HCT116 (cell line): ENCODE measurements at regions not wholly inside any gene's neighbourhood (a gene's known extent, or its start where the extent isn't known, plus 50 kb on each side); places are given as distances from the start of the nearest gene placed in this dataset.

ENCODE experiments used
- ATAC-seq: fragments of 200-7000 bp; cut with Tn5 transposase; 2 replicates; pipeline ENCODE4 v1.9.1; 2020; ENCODE audit warnings: mild to moderate bottlenecking, moderate library complexity
- BruUV-seq: library from RNA; stranded (reverse); fragments of 400-500 nt; replicated peaks from 2 replicates; lab custom pipeline; 2021; lab: Mats Ljungman, UMichigan
- CTCF ChIA-PET: fragments of 300-600 bp; sonication (Branson Sonifier 250); formaldehyde crosslinking; loops from one replicate; lab custom pipeline; 2021; ENCODE audit warnings: antibody characterized with exemption; lab: Charles Lee
- POLR2A ChIA-PET: fragments of 300-600, 350-600 bp; sonication (Branson Sonifier 250); formaldehyde crosslinking; loops from one replicate; lab custom pipeline; 2021; ENCODE audit warnings: antibody characterized with exemption; lab: Charles Lee
- RAD21 ChIA-PET, 2 experiments: fragments of 300-600 bp; sonication (Branson Sonifier 250); formaldehyde crosslinking; loops; one replicate each; lab custom pipeline; 2023; ENCODE audit warnings: low total read pairs in 2 of 2; ENCODE audit not compliant: uncharacterized antibody in 2 of 2, unreplicated experiment in 2 of 2, low non-redundant PET in 1 of 2; lab: Charles Lee
- DNase-seq: peaks from one replicate; pipeline ENCODE4 v3.0.0-alpha.2; 2010; ENCODE audit warnings: low read depth, low spot score
- H2AFZ ChIP-seq: fragments of 200-600 bp; shearing (Covaris generic), sonication (generic); 2 replicates; pipeline ENCODE4 v1.6.1; 2017; ENCODE audit warnings: low read depth, mixed run types, mixed read lengths, antibody characterized with exemption, low read length; ENCODE audit not compliant: poor library complexity, severe bottlenecking
- H3K27ac ChIP-seq: 2 replicates; pipeline ENCODE4 v1.5.1; 2012; ENCODE audit warnings: low read depth, low read length
- H3K27me3 ChIP-seq: fragments of 200-600 bp; sonication (generic); 2 replicates; pipeline ENCODE4 v1.6.1; 2016; ENCODE audit warnings: mixed run types, low read length, mixed read lengths; ENCODE audit not compliant: insufficient read depth
- H3K36me3 ChIP-seq, 2 experiments: fragments of 200-500 bp in 1 of 2; fragments of 200-600 bp in 1 of 2; sonication (Bioruptor generic) in 1 of 2; sonication (generic) in 1 of 2; 2 replicates each; pipeline versions ENCODE4 v1.5.1 to v1.6.1; 2014 to 2016; ENCODE audit warnings: low read length in 2 of 2, inconsistent platforms in 1 of 2, mixed read lengths in 1 of 2, mixed run types in 1 of 2; ENCODE audit not compliant: insufficient read depth in 2 of 2, control insufficient read depth in 1 of 2
- H3K4me1 ChIP-seq, 2 experiments: fragments of 200-600 bp in 1 of 2; sonication (generic) in 1 of 2; 2 replicates each; pipeline versions ENCODE4 v1.5.1 to v1.6.1; 2012 to 2017; ENCODE audit warnings: low read length in 2 of 2, inconsistent platforms in 1 of 2, mild to moderate bottlenecking in 1 of 2, mixed read lengths in 1 of 2, mixed run types in 1 of 2, moderate library complexity in 1 of 2; ENCODE audit not compliant: insufficient read depth in 2 of 2, control insufficient read depth in 1 of 2
- H3K4me2 ChIP-seq: fragments of 200-600 bp; sonication (generic); 2 replicates; pipeline ENCODE4 v1.6.1; 2017; ENCODE audit warnings: mixed run types, low read length, mixed read lengths
- H3K4me3 ChIP-seq, 2 experiments: fragments of 200-600 bp in 1 of 2; sonication (generic) in 1 of 2; replicated peaks in 1 of 2; 2 replicates each; pipeline ENCODE4 v1.5.1; 2011 to 2016; ENCODE audit warnings: low read length in 2 of 2, control low read depth in 1 of 2, low read depth in 1 of 2, mild to moderate bottlenecking in 1 of 2, mixed read lengths in 1 of 2, mixed run types in 1 of 2
- H3K79me2 ChIP-seq: fragments of 200-600 bp; sonication (generic); 2 replicates; pipeline ENCODE4 v1.6.1; 2017; ENCODE audit warnings: mild to moderate bottlenecking, mixed run types, low read length, moderate library complexity, mixed read lengths; ENCODE audit not compliant: insufficient read depth
- H3K9ac ChIP-seq: fragments of 200-600 bp; sonication (generic); 2 replicates; pipeline ENCODE4 v1.6.1; 2016; ENCODE audit warnings: low read length, mixed read lengths
- H3K9me2 ChIP-seq: fragments of 200-600 bp; sonication (generic), shearing (Covaris generic); 2 replicates; pipeline ENCODE4 v1.6.1; 2017; ENCODE audit warnings: mixed run types, mild to moderate bottlenecking, moderate library complexity; ENCODE audit not compliant: insufficient read depth
- H3K9me3 ChIP-seq, 2 experiments: fragments of 200-500 bp in 1 of 2; fragments of 200-600 bp in 1 of 2; sonication (Bioruptor generic) in 1 of 2; sonication (generic) in 1 of 2; 2 replicates each; pipeline ENCODE4 v1.6.1; 2014 to 2017; ENCODE audit warnings: low read length in 2 of 2, mixed read lengths in 2 of 2, inconsistent platforms in 1 of 2, low read depth in 1 of 2, mild to moderate bottlenecking in 1 of 2, mixed run types in 1 of 2, moderate library complexity in 1 of 2; ENCODE audit not compliant: control insufficient read depth in 1 of 2, insufficient read depth in 1 of 2
- H4K20me1 ChIP-seq: fragments of 200-600 bp; sonication (generic), shearing (Covaris generic); 2 replicates; pipeline ENCODE4 v1.6.1; 2017; ENCODE audit warnings: mixed run types, mild to moderate bottlenecking, moderate library complexity; ENCODE audit not compliant: insufficient read depth
- CEBPB ChIP-seq: IDR thresholded peaks from 2 replicates; pipeline ENCODE4 v1.6.1; 2012; ENCODE audit warnings: low read depth
- CTCF ChIP-seq, 3 experiments: fragments of 200-600 bp in 1 of 3; sonication (generic) in 1 of 3; IDR thresholded peaks in 2 of 3; conservative IDR thresholded peaks in 1 of 3; 2 replicates each; pipeline ENCODE4 v1.5.1; 2012 to 2017; ENCODE audit warnings: low read depth in 2 of 3, low read length in 2 of 3, antibody characterized with exemption in 1 of 3, borderline replicate concordance in 1 of 3, control low read depth in 1 of 3, mild to moderate bottlenecking in 1 of 3, mixed read lengths in 1 of 3, mixed run types in 1 of 3, moderate library complexity in 1 of 3; ENCODE audit not compliant: insufficient read depth in 1 of 3
- EGR1 ChIP-seq: IDR thresholded peaks from 2 replicates; pipeline ENCODE4 v1.6.1; 2012; ENCODE audit warnings: low read depth
- EZH2 ChIP-seq: fragments of 200-600 bp; sonication (generic); IDR thresholded peaks from 2 replicates; pipeline ENCODE4 v1.6.1; 2017; ENCODE audit warnings: antibody characterized with exemption, mixed run types
- JUND ChIP-seq: IDR thresholded peaks from 2 replicates; pipeline ENCODE4 v1.6.1; 2012
- POLR2A ChIP-seq: IDR thresholded peaks from 2 replicates; pipeline ENCODE4 v1.7.0; 2011; ENCODE audit warnings: borderline replicate concordance; ENCODE audit not compliant: insufficient read depth, insufficient read length; ENCODE audit errors: extremely low read depth
- POLR2AphosphoS5 ChIP-seq: IDR thresholded peaks from 2 replicates; pipeline ENCODE4 v1.6.1; 2011; ENCODE audit warnings: mild to moderate bottlenecking, low read depth, low read length, moderate library complexity
- RAD21 ChIP-seq: IDR thresholded peaks from 2 replicates; pipeline ENCODE4 v1.6.1; 2012; ENCODE audit warnings: low read depth, mild to moderate bottlenecking
- REST ChIP-seq: IDR thresholded peaks from 2 replicates; pipeline ENCODE4 v1.6.1; 2012; ENCODE audit warnings: low read depth
- SIN3A ChIP-seq: IDR thresholded peaks from 2 replicates; pipeline ENCODE4 v1.6.1; 2012; ENCODE audit warnings: low read depth
- YY1 ChIP-seq: IDR thresholded peaks from 2 replicates; pipeline ENCODE4 v1.6.1; 2011; ENCODE audit warnings: low read length, low read depth, moderate library complexity, mild to moderate bottlenecking; ENCODE audit not compliant: insufficient replicate concordance; ENCODE audit errors: extremely low read depth
- ZNF274 ChIP-seq: fragments of 200-500 bp; sonication (Bioruptor generic); IDR thresholded peaks from 2 replicates; pipeline ENCODE4 v1.6.1; 2014; ENCODE audit warnings: mild to moderate bottlenecking, low read depth, low read length, inconsistent platforms
- intact Hi-C: fragments of 100-400 bp; cut with micrococcal nuclease; formaldehyde crosslinking; loops from 2 replicates; pipeline ENCODE4 v1.10.0; 2022

GRCh38 chr6:103085801-103086200 is 1692.3 kb downstream of the GRIK2 start:
- Histone ChIP-seq H3K79me2 (no peaks in the 10 kb centered on the region), H4K20me1 (no peaks in the 10 kb centered on the region), H3K4me3 (no peak overlapping the region)
- DNase-seq: no peak
- CTCF ChIA-PET: no interaction called here
- TF ChIP-seq SIN3A: no peak
- TF ChIP-seq EZH2: no peak
- no peak for TF ChIP-seq JUND
- no peak for TF ChIP-seq POLR2A
- no peak for TF ChIP-seq CEBPB
- TF ChIP-seq EGR1: no peak
- TF ChIP-seq POLR2AphosphoS5: no peak
- no peak for TF ChIP-seq YY1
- TF ChIP-seq CTCF (IDR thresholded peaks at IDR 0.05 in 2 of 3, conservative IDR thresholded peaks at IDR 0.05 in 1 of 3; ENCODE audit: borderline replicate concordance in 1 of 3, insufficient read depth in 1 of 3, low read depth in 2 of 3, low read length in 2 of 3): no peak
- TF ChIP-seq ZNF274: no peak
- TF ChIP-seq RAD21: no peak
- no peak for TF ChIP-seq REST
- TF ChIP-seq, all 23 proteins: peak for 0
- intact Hi-C loops: no loop called here
- Histone ChIP-seq H3K9me3 (no peaks in the 10 kb centered on the region), H3K27ac (no peak overlapping the region), H3K9me2 (no peaks in the 10 kb centered on the region), H3K9ac (no peak overlapping the region), H3K4me1 (no peaks in the 10 kb centered on the region), H2AFZ (no peak overlapping the region), H3K27me3 (no peaks in the 10 kb centered on the region), H3K4me2 (no peak overlapping the region), H3K36me3 (no peaks in the 10 kb centered on the region)
- BruUV-seq: no TSS peak
- ATAC-seq: no peak
- RAD21 ChIA-PET: no interaction called here
- POLR2A ChIA-PET: no interaction called here
